ENCODE measurements at regions not wholly inside any gene's neighbourhood (a gene's known extent, or its start where the extent isn't known, plus 50 kb on each side); places are given as distances from the start of the nearest gene placed in this dataset.

- Histone ChIP-seq H3K4me2 (ENCODE audit: insufficient read depth in 1 of 2, low read depth in 2 of 2, low read length in 2 of 2) (no peak overlapping the region), H3K9ac (replicated peaks in 1 of 4; ENCODE audit: extremely low read depth in 1 of 4, low read depth in 3 of 4, low read length in 3 of 4) (no peak overlapping the region), H2BK120ac (replicated peaks; ENCODE audit: low read depth, low read length) (no peak overlapping the region), H3K56ac (replicated peaks; ENCODE audit: insufficient read length, low read depth, low read length) (no peak overlapping the region), H3K79me2 (ENCODE audit: control insufficient read depth in 1 of 2, insufficient read depth in 2 of 2, low read length in 2 of 2) (no peaks in the 10 kb centered on the region), H3K14ac (ENCODE audit: insufficient read length) (no peak overlapping the region), H2BK5ac (ENCODE audit: low read depth, low read length) (no peak overlapping the region), H3K23ac (ENCODE audit: insufficient read length) (no peak overlapping the region), H4K91ac (replicated peaks; ENCODE audit: insufficient read length, low read length) (no peak overlapping the region), H3K4me3 (ENCODE audit: extremely low read depth in 1 of 4, insufficient read depth in 2 of 4, low read depth in 3 of 4, low read length in 4 of 4) (peak overlapping the region in 1 of 4 experiments; percentile 23; a peak in 1 of 8 replicates), H3K9me3 (ENCODE audit: insufficient read depth in 2 of 2, low read depth in 1 of 2, low read length in 1 of 2) (peaks cover 5 to 9% of the 10 kb centered on the region in 2 experiments; a peak in 1 of 4 replicates), H2BK20ac (ENCODE audit: low read length) (0 out of 2 replicates have a peak overlapping the region, but pooled peaks have one; percentile 69), H3K4me1 (replicated peaks in 1 of 4; ENCODE audit: control insufficient read depth in 3 of 4, insufficient read depth in 4 of 4, low read length in 3 of 4) (no peaks in the 10 kb centered on the region), H2BK15ac (ENCODE audit: low read length) (no peak overlapping the region), H3K36me3 (ENCODE audit: control insufficient read depth in 2 of 4, insufficient read depth in 4 of 4, low read length in 3 of 4) (no peaks in the 10 kb centered on the region; a peak in 1 of 8 replicates), H3K23me2 (ENCODE audit: low read depth, low read length) (no peaks in the 10 kb centered on the region), H3K79me1 (ENCODE audit: low read depth, low read length) (no peaks in the 10 kb centered on the region), H4K8ac (ENCODE audit: extremely low read depth, insufficient read depth, low read length) (no peak overlapping the region), H2BK12ac (ENCODE audit: low read depth, low read length) (no peak overlapping the region), H3K27ac (ENCODE audit: low read depth, low read length) (no peak overlapping the region), H3K18ac (ENCODE audit: extremely low read depth, low read length) (no peak overlapping the region), H3K27me3 (replicated peaks in 1 of 4; ENCODE audit: control insufficient read depth in 3 of 4, extremely low read depth in 1 of 4, insufficient read depth in 3 of 4, low read length in 3 of 4) (no peaks in the 10 kb centered on the region), H4K20me1 (replicated peaks in 1 of 2; ENCODE audit: control insufficient read depth in 1 of 2, insufficient read depth in 2 of 2, low read length in 2 of 2) (no peaks in the 10 kb centered on the region), H2AFZ (ENCODE audit: low read length) (peak overlapping the region; percentile 30; the same call in 1 of the 2 replicates), H2AK5ac (ENCODE audit: low read depth, low read length) (no peak overlapping the region), H4K5ac (ENCODE audit: insufficient read length, low read depth, low read length) (no peak overlapping the region), H3K4ac (replicated peaks; ENCODE audit: insufficient read length, low read depth, low read length) (no peak overlapping the region)
- DNase-seq (ENCODE audit: low read depth in 1 of 2, low spot score in 2 of 2) (no peak), FAIRE-seq (no peak)
- TF ChIP-seq PHF8 (conservative IDR thresholded peaks at IDR 0.05; ENCODE audit: low read depth, low read length): no peak
- TF ChIP-seq MAX (IDR thresholded peaks at IDR 0.05): no peak
- WGBS, 2 experiments (ENCODE audit: extremely low coverage in 1 of 2, insufficient coverage in 1 of 2, insufficient read length in 1 of 2, insufficient replicate concordance in 2 of 2, low coverage in 1 of 2, low lambda C conversion rate in 2 of 2, missing lambda C conversion rate in 1 of 2): 65% methylated on average over 6 of the region's 6 CpGs; no CpG with 5 or more reads in 1 of the 2 experiments
- ChIA-PET CTCF (ENCODE audit: partially characterized antibody) (interaction anchor here (1.0 kb wide), 2 partner anchors 300 to 321 kb away, joined by 3 to 4 read pairs; no protein-coding TSS in a partner anchor), POLR2A (ENCODE audit: partially characterized antibody) (no interaction called here)
These were observed 107.9 kb downstream of the FAM124B start for GRCh38 chr2:224293976-224294375.
